Esophagus squamous epithelium (tissue), 5 donors: ENCODE measurements at regions not wholly inside any gene's neighbourhood (a gene's known extent, or its start where the extent isn't known, plus 50 kb on each side); places are given as distances from the start of the nearest gene placed in this dataset.

Source experiments
- DNase-seq: peaks from one replicate; lab custom pipeline; 2025; lab: John Stamatoyannopoulos, UW
- H3K27ac ChIP-seq, 4 donors: fragments of 200-600 bp; sonication (generic); one replicate each; pipeline ENCODE4 v1.5.1; 2016 to 2019; ENCODE audit warnings: mild to moderate bottlenecking in 1 of 4
- H3K27me3 ChIP-seq, 4 donors: fragments of 200-600 bp; sonication (generic); 1 replicate in 3 of 4; 2 replicates in 1 of 4; pipeline versions ENCODE4 v1.5.1 to v1.6.0; 2017 to 2021; ENCODE audit warnings: antibody characterized with exemption in 1 of 4
- H3K36me3 ChIP-seq, 3 donors: fragments of 200-600 bp; sonication (generic); one replicate each; pipeline ENCODE4 v1.5.1; 2016 to 2019
- H3K4me1 ChIP-seq, 3 donors: fragments of 200-600 bp; sonication (generic); one replicate each; pipeline ENCODE4 v1.5.1; 2017 to 2019
- H3K4me3 ChIP-seq, 4 donors: fragments of 200-600 bp; sonication (generic); 1 replicate in 3 of 4; 2 replicates in 1 of 4; pipeline ENCODE4 v1.5.1; 2016 to 2019; ENCODE audit warnings: mild to moderate bottlenecking in 2 of 4, moderate library complexity in 1 of 4
- H3K9me3 ChIP-seq, 3 donors: fragments of 200-600 bp; sonication (generic); one replicate each; pipeline ENCODE4 v1.5.1; 2016 to 2019
- POLR2A ChIP-seq, 4 donors: fragments of 450-650 bp; IDR thresholded peaks; one replicate each; pipeline ENCODE4 v1.6.1; 2017; ENCODE audit warnings: antibody characterized with exemption in 4 of 4, mild to moderate bottlenecking in 4 of 4, moderate library complexity in 3 of 4
- WGBS, 2 donors: methylation state at CpG; one replicate each; pipeline ENCODE4 v1.1.5; 2018; 5-methylcytosine and 5-hydroxymethylcytosine counted together
- intact Hi-C: fragments of 100-400 bp; cut with DNase I; formaldehyde crosslinking; loops from one replicate; pipeline ENCODE4 v1.15.0; 2022
- TF ChIP-seq, protein P1 (sequence below), 6 experiments: fragments of 450-650 bp in 4 of 6; fragments of 200-600 bp in 2 of 6; sonication (generic) in 2 of 6; IDR thresholded peaks; one replicate each; pipeline ENCODE4 v1.5.1; 2016 to 2019; ENCODE audit warnings: antibody characterized with exemption in 6 of 6, mild to moderate bottlenecking in 4 of 6, moderate library complexity in 4 of 6
- donor health status: DM: yes; HTN: yes; CAD: no.

DNA sequence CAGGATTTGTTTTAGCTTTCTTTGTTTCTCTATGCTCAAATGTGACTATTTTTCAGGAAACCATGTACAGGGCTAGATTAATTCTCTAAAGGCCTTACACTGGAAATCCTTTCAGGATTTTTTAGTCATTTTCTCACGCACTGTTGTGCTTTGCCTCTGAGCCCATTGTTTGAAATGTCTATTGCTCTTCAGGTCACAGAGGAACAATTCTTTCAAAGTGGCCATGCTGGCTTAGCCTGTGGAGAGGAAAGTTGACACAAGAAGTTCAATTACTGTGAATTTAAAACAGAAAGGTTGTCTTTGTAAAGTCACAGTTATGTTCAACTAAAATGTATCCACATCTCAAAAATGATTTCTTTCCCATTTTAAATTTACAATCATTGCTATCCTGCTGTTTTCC is 1071.7 kb upstream of the POT1 start:
- Histone ChIP-seq H3K4me3 (no peak overlapping the region), H3K27ac (no peak overlapping the region), H3K9me3 (peaks cover 0 to 9% (median 0%) of the 10 kb centered on the region in 3 donors), H3K27me3 (no peaks in the 10 kb centered on the region), H3K36me3 (no peaks in the 10 kb centered on the region), H3K4me1 (no peaks in the 10 kb centered on the region)
- intact Hi-C loops: no loop called here
- no peak for DNase-seq
- TF ChIP-seq POLR2A (IDR thresholded peaks at IDR 0.05): no peak
- TF ChIP-seq, protein P1, sequence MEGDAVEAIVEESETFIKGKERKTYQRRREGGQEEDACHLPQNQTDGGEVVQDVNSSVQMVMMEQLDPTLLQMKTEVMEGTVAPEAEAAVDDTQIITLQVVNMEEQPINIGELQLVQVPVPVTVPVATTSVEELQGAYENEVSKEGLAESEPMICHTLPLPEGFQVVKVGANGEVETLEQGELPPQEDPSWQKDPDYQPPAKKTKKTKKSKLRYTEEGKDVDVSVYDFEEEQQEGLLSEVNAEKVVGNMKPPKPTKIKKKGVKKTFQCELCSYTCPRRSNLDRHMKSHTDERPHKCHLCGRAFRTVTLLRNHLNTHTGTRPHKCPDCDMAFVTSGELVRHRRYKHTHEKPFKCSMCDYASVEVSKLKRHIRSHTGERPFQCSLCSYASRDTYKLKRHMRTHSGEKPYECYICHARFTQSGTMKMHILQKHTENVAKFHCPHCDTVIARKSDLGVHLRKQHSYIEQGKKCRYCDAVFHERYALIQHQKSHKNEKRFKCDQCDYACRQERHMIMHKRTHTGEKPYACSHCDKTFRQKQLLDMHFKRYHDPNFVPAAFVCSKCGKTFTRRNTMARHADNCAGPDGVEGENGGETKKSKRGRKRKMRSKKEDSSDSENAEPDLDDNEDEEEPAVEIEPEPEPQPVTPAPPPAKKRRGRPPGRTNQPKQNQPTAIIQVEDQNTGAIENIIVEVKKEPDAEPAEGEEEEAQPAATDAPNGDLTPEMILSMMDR (IDR thresholded peaks at IDR 0.05): no peak
- WGBS, 2 donors: 29 to 53% methylated on average over 1 of the region's 1 CpG

DNA sequence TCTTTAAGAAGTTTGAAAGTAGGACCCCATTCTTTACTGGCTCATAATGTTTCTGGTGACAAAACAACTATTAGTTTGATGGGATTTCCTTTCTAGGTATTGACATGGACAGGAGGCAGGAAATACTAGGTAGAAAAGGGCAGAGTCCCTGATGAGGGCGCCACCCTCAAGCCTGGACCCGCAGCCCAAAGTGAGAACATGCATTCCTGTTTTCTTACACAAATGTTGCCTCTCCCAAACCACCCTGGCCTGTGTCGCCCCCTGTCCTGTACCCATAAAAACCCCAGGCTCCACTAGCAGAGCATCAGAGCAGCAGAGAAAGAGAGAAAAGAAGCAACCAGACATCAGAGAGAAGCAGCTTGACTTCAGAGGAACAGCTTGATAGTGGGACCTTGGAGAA is 1055.2 kb upstream of the POT1 start:
- Histone ChIP-seq H3K4me3 (no peak overlapping the region), H3K4me1 (no peaks in the 10 kb centered on the region), H3K27ac (no peak overlapping the region), H3K27me3 (no peaks in the 10 kb centered on the region), H3K9me3 (no peaks in the 10 kb centered on the region), H3K36me3 (no peaks in the 10 kb centered on the region)
- no peak for DNase-seq
- TF ChIP-seq POLR2A (IDR thresholded peaks at IDR 0.05): no peak
- TF ChIP-seq, protein P1 (IDR thresholded peaks at IDR 0.05): no peak
- 78 to 93% methylated on average over 3 of the region's 3 CpGs for WGBS, 2 donors
- intact Hi-C loops: no loop called here

DNA sequence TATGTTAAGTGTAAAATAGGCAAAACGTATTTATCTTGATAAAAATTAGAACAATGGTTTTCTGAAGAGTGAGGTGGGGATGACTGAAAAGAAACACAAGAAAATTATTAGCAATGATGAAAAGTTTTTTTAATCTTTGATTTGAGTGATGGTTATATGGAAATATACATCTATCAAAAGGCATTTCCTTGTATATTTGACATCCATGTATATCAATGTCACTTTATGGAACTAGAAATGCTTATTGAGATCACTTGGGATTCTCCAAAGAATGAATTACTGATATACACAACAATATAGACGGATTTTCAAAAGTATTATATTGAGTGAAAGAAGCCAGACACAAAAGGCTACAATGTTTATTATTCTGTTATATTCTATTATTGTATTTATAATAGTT is 1042.0 kb upstream of the POT1 start:
- no peak overlapping the region for H3K4me3 ChIP-seq
- TF ChIP-seq, protein P1 (IDR thresholded peaks at IDR 0.05): no peak
- no peak for TF ChIP-seq POLR2A (IDR thresholded peaks at IDR 0.05)
- no peak overlapping the region for H3K27ac ChIP-seq
- H3K36me3 ChIP-seq: no peaks in the 10 kb centered on the region
- 53 to 58% methylated on average over 2 of the region's 2 CpGs for WGBS, 2 donors
- intact Hi-C loops: no loop called here
- H3K9me3 ChIP-seq: peaks cover 0 to 4% (median 0%) of the 10 kb centered on the region in 3 donors
- H3K4me1 ChIP-seq: no peaks in the 10 kb centered on the region
- no peak for DNase-seq
- H3K27me3 ChIP-seq: no peaks in the 10 kb centered on the region

DNA sequence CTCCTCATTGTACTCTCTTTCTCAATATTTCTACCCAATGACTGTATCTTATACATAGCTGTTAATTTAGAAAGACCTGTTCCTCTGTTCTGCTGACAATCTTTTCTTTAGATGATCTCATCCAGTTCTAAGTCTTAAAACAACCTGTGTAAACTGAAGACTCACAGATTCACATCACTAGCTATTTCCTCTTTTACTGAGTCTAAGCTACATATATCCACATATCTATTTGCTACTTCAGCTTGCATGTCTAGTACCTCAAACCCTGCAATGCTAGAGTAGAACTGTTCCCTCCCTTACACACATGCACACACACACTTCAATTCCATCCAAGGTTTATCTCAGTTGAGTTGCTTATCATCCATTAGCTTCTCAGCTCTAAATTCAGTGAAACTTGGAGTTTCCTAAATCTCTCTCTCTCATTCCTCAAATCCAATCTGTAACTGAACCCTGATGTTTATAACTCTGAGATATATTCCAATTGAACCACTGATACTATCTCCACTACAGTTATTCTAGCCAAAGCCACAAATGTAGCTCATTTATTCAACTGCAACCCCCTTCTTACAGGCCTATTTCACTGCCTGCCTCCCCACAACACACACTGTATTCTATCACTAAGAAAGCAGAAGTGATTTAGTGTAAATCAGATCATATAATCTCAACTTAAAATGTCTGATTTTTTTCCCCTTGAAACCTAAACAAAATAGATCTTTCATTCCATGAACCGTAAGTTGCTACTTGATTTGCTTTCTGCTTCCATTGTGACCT is 1036.8 kb upstream of the POT1 start:
- H3K9me3 ChIP-seq: peaks cover 0 to 4% (median 0%) of the 10 kb centered on the region in 3 donors
- 71 to 75% methylated on average over 1 of the region's 1 CpG for WGBS, 2 donors
- H3K4me3 ChIP-seq: no peak overlapping the region
- intact Hi-C loops: no loop called here
- no peaks in the 10 kb centered on the region for H3K27me3 ChIP-seq
- no peaks in the 10 kb centered on the region for H3K4me1 ChIP-seq
- no peak for DNase-seq
- no peak overlapping the region for H3K27ac ChIP-seq
- TF ChIP-seq POLR2A (IDR thresholded peaks at IDR 0.05): no peak
- TF ChIP-seq, protein P1 (IDR thresholded peaks at IDR 0.05): no peak
- no peaks in the 10 kb centered on the region for H3K36me3 ChIP-seq

DNA sequence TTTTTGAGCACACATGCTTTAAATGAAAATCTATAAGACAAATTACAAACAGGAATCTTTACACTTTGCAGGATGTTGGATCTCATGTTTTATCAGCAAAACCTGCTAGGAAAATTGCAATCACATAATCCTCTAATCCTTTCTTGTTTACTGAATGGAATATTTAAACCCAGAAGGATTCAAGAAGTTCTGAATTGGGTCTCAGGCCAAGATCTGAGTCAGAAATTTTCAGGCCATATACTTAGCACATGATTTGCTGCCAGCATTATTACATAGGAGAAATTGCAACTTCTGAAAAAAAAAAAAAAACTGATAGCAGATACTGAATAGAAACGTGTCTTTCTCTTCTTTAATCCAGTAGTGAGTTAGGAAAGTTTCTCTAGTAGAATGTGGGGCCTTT is 1005.3 kb upstream of the POT1 start:
- H3K4me1 ChIP-seq: peaks cover 0 to 4% (median 0%) of the 10 kb centered on the region in 3 donors
- no peak overlapping the region for H3K4me3 ChIP-seq
- no peak for DNase-seq
- no peak overlapping the region for H3K27ac ChIP-seq
- H3K36me3 ChIP-seq: no peaks in the 10 kb centered on the region
- no peaks in the 10 kb centered on the region for H3K27me3 ChIP-seq
- 8 to 14% methylated on average over 1 of the region's 1 CpG for WGBS, 2 donors
- intact Hi-C loops: no loop called here
- no peak for TF ChIP-seq POLR2A (IDR thresholded peaks at IDR 0.05)
- no peaks in the 10 kb centered on the region for H3K9me3 ChIP-seq
